GM18873 (cell line): ENCODE measurements at regions not wholly inside any gene's neighbourhood (a gene's known extent, or its start where the extent isn't known, plus 50 kb on each side); places are given as distances from the start of the nearest gene placed in this dataset.

ENCODE experiments used
- ATAC-seq: cut with Tn5 transposase; IDR thresholded peaks from one replicate; pipeline ENCODE4 v1.9.1; 2021; ENCODE audit warnings: mild to moderate bottlenecking, moderate library complexity, moderate number of reproducible peaks; ENCODE audit not compliant: unreplicated experiment, low FRiP score

GRCh38 chr9:99391937-99392594, 170.0 kb downstream of the SEC61B start:
- no peak for ATAC-seq

- no peak for ATAC-seq
Measured at GRCh38 chr9:99392986-99393385, 170.9 kb downstream of the SEC61B start.

DNA sequence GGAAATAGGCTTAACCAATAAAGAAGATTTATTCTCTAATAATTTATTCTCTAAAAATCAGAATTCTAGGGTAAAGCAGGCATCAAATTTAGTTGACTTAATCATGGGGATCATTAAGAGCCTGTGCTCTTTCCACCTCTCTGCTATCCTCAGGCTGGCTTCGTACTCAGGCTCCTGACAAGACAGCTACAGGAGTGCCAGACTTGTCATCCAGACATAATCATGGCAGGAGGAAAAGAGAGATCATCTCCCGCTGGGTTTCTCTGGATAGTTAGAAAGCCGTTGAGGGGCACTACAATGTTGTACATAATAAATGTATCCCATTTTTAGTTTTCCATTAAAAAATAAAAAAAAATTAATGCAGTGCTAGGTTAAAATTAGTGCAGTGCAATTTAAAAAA, 171.9 kb downstream of the SEC61B start:
- no peak for ATAC-seq

DNA sequence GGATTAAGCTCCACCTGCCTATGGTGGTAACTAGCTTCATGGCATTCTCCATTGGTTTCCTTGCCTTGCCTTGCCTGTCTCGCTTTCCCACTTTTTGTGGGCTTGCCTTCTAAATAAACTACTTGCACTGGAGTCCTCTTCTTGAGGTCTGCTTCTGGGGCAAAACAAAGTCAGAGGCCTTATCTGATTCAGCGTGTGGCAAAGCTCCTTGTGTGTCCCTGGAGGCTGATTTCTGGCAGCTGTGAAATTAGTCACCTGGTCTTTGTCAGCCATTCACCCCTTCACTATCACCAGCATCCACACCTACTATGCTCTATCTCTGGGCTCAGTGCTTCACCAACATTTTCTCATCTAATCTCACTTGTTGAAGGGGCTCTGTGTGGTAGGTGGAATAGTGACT, 176.2 kb downstream of the SEC61B start:
- ATAC-seq: no peak

DNA sequence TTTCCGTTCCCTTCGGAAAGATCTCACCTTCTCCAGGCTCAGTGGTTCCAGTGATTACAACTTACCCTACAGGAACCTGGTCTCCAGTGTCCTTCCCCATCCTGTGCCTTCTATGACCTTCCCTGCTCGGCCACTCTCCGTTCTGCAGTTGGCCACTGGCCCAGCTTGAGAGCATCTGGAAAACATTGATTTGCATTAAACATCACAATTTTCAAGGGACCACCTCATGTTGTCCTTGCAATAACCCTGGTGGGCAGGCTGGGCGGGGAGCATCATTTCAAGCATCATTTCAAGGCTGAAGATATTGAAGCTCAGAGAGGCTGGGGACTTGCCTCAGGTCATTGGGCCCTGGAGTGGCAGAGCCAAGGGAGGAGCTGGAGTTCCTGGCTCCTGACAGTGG, 177.4 kb downstream of the SEC61B start:
- ATAC-seq: no peak

DNA sequence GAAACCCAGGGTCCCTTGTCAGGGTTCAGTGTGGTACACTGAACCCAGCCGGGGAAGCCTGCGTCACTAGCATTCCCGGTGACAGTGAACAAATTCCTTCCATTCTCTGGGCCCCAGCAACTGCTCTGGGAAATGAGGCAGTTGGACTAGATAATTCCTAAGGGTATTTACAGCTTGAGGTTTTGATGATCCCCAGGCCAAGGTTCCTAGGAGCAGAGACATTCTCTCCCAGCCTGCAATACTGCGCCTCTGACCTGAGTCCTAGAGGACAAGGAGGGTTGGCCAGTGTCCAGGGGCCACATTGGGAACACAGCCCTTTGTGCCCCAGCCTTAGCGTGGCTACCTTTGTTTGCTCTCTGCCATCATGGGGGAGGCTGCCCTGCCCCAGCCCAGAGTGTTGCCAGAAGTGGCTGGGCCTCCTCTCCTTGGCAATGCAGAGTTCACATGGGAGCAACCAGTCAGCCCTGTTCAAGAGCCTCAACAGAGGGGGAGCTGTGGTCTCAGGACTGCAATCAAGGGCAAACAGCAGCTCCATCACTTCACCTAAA, 178.2 kb downstream of the SEC61B start:
- ATAC-seq: no peak

DNA sequence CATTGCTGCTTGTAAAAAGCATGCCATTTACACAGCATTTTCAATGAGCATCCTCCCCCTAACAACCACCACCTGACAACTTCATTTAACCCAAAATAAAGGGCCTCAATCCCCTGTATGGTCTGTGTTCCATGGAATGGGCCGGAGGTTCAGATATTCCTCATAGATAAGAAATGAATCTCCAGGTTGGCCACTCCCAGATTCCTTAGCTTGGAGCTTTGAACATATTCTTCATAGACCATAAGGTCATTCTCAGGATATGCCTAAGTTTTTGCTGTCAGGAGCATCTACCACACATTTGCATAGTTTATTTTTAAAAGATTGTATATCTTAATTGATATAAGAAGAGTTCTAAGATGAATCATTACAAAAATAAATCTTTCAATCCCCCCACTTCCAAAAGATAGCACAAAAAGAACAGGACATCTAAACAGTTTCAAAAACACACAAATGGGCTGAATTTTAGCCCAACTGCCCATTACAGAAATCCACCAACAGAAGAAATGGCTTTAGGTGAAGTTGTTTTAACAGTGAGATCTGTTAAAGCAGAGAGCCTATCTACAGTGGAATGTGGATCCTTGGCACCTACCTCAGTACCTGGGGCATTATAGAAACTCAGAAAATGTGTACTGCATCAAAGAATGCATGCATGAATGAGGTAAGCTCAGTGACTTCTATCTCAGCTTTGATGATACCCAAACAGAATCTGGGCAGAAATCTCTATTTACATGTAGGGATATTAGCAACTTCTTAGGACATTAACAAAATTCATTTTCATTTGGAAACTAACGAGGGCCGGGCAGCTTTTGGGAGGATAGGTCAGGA, 179.8 kb downstream of the SEC61B start:
- ATAC-seq: no peak

- ATAC-seq: no peak
Measured at GRCh38 chr9:99403371-99403770, 181.3 kb downstream of the SEC61B start.

GRCh38 chr9:99405359-99405758, 183.3 kb downstream of the SEC61B start:
- ATAC-seq: no peak

DNA sequence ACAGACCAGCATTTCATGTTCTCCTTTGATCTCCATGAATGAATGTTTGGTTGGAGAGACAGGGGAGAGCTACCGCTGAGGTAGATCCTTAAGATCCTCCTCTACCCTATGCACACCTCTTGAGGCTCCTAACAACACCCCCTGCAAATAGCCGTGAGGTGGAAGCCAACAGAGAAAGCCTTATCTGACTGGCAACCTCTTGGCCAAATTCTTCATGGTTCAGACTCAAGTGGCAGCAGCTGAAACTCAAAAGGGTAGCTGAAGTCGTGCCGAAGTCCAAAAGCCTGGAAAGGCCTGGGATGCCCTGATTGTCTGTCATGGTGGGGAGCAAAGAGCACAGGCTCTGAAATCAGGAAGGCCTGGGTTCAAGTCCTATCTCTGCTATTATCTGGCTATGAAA, 184.9 kb downstream of the SEC61B start:
- no peak for ATAC-seq

DNA sequence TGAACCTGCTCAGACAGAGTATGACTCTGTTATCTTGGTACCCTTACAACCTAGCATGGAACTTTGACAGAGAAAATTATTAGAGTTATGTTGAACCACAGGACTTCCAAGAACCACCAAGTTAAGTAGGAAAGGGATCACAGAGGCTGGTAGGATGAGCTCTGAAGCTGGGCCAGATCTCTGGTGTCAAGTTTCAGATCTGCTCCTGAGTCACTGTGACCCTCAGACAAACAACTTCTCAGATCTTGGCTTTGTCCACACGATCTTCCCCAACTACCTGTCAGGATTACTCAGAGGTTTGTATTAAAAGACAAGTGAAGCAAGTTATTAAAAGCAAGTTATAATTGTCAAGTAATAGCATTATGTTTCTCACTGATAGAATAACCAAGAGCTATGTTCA, 189.0 kb downstream of the SEC61B start:
- ATAC-seq: no peak

- ATAC-seq: no peak
Measured at GRCh38 chr9:99411479-99412115, 189.5 kb downstream of the SEC61B start.

DNA sequence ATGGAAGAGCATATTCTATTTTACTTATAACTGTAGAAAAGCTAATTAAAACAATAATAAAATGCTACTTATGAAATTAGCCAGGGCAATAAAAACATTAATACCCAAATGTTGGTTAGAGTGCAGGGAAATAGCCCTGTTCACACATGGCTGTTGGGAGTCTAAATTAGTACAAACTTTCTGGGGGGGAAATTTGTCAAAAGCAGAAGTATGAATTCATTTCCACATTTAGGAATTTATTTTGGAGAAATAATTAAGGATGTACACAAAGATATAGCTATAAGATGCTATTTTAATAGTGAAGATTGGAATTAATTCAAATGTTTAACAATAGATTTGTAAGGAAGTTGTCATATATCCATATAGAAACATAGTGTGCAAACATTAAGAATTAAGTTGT, 190.5 kb downstream of the SEC61B start:
- no peak for ATAC-seq

DNA sequence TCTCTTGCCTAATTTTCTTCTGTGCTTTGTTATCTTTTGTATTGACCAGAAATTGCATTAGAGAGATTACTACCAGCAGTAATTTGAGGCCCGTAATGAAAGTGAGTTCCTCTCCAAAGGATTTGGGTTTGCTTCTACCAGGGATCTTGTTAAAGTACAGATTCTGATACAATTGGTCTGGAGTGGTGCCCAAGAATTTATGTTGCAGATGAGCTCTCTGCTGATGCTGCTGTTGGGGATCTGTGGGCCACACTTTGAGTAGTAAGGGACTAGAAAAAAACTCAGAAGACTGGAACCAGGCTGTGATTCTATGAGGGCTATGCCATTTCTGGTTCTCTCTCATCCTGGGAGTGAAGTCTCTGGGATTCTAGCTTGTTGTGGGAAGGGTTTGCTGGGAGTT, 192.2 kb downstream of the SEC61B start:
- no peak for ATAC-seq

DNA sequence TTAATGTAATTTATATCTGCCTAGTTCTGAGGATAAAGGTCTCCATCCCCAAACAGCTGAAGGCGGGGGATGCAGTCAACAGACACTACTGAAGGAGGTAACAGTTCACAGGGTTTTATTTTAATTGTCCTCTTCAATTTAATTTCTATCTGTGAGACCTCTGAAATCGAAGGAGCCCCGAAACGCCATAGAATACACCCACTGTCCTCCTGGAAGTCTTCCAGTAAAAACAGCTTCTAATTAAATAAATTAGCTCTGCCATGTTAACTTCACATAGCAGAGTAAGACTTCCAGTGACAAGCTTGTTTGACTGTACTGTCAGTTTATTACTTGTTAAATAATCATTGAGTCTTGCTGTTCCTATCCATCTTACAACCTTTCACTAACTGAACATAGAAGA, 193.5 kb downstream of the SEC61B start:
- no peak for ATAC-seq

DNA sequence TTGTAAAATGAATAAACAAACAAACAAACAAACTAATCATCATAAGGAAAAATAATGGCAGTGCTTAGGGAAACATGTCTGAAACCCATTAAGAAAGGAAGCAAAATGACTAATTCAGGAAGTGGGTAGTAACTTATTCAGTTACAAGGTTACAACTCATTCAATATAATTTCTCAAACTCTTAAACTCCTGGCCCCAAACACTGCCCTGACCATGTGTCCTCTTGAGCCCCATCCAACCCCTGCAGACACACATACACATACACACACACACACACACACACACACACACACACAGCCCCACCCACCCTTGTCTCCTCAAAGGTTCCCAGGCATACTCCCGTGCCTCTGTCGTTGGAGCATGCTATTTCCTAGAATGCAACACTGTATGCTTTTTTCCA, 193.9 kb downstream of the SEC61B start:
- no peak for ATAC-seq

- ATAC-seq: no peak
Measured at GRCh38 chr9:99419070-99419469, 197.0 kb downstream of the SEC61B start.

- no peak for ATAC-seq
Measured at GRCh38 chr9:99421369-99421768, 199.3 kb downstream of the SEC61B start.

- ATAC-seq: no peak
Measured at GRCh38 chr9:99425124-99425523, 203.0 kb downstream of the SEC61B start.

DNA sequence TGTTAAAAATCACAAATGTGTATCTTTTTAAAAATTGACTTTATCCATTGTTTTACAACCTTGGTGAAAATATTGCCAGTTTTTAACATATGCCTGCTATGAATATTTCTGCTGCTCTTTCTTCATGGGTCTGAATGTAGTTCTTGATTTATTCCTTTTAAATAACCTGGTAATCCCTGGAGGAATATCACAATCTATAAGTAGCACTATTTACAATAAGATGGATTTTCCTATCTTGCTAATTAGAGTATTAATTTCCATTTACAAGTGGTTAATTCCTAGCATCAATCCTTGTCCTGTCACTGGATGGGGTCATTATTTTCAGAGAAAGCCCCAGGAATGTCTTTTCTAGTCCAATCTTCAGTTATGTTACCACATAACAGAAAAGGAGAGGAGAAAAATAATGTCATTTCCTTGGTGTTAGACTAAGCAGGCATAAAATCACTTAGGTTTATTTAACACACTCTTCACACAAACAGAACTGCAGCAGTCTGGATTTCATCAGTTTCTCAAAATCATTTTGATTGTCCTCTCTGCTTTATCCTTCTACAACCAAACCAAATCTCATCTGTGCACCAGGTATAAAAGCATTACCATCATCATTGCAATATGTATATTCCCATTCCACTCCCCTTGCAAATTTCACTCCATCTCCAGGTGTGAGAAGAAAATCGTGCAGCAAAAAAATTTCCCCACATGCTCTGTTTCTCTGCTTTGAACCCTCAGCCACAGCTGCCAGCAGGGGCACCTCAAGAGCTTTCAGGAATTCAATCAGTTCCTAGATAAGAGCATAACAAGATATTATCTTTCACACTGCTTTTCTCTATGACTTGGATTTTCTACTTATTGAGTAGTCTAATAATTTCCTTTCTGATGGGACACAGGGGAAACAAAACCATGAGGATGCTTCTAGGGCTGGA, 204.1 kb downstream of the SEC61B start:
- no peak for ATAC-seq
